Stomach (tissue), 4 donors: ENCODE measurements at regions not wholly inside any gene's neighbourhood (a gene's known extent, or its start where the extent isn't known, plus 50 kb on each side); places are given as distances from the start of the nearest gene placed in this dataset.

Experiments
- POLR2A ChIP-seq, 4 donors: fragments of 450-650 bp; IDR thresholded peaks; one replicate each; pipeline ENCODE4 v1.6.1; 2016; ENCODE audit warnings: antibody characterized with exemption in 4 of 4, control low read depth in 2 of 4, mild to moderate bottlenecking in 1 of 4, moderate library complexity in 1 of 4
- TF ChIP-seq, protein P1 (sequence below), 7 experiments: fragments of 450-650 bp in 4 of 7; fragments of 200-600 bp in 3 of 7; sonication (generic) in 3 of 7; IDR thresholded peaks; one replicate each; pipeline ENCODE4 v1.5.1; 2016 to 2019; ENCODE audit warnings: antibody characterized with exemption in 7 of 7, control low read depth in 2 of 7, mild to moderate bottlenecking in 1 of 7

DNA sequence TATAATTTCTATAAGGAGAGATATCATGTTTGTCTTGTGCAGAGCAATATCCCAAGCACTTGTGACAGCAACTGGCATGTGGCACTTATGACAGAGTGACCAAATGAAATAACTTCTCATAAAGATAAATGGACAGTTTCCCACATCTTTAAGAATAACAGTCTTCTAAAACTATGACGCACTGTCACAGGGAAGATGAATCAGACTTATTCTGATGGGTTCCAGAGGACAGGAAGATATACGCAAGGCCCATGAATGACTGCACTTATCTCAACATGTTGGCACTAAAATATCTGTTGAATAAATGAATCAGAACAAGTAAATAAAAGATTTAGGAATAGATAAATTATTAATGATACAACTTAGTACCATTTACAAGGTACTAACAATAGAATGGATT lies 465.8 kb upstream of the SYT1 start:
- no peak for TF ChIP-seq POLR2A (IDR thresholded peaks at IDR 0.05)
- TF ChIP-seq, protein P1, sequence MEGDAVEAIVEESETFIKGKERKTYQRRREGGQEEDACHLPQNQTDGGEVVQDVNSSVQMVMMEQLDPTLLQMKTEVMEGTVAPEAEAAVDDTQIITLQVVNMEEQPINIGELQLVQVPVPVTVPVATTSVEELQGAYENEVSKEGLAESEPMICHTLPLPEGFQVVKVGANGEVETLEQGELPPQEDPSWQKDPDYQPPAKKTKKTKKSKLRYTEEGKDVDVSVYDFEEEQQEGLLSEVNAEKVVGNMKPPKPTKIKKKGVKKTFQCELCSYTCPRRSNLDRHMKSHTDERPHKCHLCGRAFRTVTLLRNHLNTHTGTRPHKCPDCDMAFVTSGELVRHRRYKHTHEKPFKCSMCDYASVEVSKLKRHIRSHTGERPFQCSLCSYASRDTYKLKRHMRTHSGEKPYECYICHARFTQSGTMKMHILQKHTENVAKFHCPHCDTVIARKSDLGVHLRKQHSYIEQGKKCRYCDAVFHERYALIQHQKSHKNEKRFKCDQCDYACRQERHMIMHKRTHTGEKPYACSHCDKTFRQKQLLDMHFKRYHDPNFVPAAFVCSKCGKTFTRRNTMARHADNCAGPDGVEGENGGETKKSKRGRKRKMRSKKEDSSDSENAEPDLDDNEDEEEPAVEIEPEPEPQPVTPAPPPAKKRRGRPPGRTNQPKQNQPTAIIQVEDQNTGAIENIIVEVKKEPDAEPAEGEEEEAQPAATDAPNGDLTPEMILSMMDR (IDR thresholded peaks at IDR 0.05), result no peak
